H4 (cell line): ENCODE measurements at regions not wholly inside any gene's neighbourhood (a gene's known extent, or its start where the extent isn't known, plus 50 kb on each side); places are given as distances from the start of the nearest gene placed in this dataset.

ENCODE experiments used
- DNase-seq: peaks from one replicate; pipeline ENCODE4 v3.0.0-alpha.2; 2015; ENCODE audit warnings: low spot score

- DNase-seq = no peak
These were observed 184.2 kb downstream of the EFNB2 start for GRCh38 chr13:106351251-106351650.

DNA sequence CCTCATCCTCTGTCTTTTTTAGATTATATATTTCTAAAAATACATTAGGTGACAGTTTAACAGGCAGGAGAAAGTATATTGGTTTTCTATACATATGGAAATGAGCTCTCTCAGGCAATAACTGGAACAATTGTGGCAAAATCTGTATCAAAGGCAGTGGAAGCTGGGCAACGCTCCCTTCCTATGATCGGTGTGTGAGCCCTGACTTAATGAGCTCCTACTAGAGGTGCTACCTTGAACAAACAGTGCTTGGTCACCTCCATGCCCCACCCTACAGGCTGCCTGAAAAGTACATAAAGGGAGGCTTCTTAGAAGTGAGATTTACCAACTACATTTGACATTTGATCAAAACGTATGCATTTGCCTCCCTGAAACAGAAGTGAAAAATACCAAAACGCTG lies 185.3 kb downstream of the EFNB2 start:
- no peak for DNase-seq

DNA sequence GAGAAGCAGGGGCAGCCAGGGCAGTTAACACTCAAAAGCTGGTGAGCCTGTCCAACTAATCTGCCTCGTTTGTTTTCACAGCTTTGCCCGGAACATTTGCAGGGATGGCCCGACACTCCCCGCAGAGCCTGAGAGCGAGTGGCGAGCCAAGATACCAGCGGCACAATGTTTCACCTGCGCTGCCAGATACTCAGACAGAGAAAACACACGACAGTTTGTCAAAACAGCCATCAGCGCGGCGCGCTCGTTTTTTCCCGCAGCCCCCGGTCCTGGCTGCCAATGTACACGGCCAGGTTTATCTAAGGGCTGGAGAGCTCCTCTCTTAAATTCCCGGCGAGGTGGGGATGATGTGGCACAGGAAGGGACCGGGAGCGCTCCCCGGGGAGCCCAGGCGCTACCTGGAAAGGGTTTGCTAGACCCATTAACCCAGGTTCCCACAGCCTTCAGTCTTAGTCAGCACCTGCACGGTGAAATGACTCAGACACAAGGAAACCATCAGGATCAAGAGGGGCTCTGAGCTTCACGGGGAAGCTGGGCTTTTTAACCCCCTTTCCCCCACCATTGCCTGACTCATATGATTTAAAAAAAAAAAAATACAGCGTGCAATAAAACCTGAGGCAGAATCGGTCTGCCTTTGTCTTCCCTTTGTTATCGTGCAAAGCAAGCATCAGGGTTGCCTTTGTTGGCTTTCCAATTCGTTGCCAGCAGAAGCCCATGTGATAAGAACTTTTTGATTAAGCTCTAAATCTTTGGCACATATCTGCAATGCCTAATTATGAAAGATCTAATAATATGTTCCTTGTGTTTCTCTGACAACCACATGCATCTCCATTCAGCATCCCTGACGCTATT lies 186.2 kb downstream of the EFNB2 start:
- no peak for DNase-seq

DNA sequence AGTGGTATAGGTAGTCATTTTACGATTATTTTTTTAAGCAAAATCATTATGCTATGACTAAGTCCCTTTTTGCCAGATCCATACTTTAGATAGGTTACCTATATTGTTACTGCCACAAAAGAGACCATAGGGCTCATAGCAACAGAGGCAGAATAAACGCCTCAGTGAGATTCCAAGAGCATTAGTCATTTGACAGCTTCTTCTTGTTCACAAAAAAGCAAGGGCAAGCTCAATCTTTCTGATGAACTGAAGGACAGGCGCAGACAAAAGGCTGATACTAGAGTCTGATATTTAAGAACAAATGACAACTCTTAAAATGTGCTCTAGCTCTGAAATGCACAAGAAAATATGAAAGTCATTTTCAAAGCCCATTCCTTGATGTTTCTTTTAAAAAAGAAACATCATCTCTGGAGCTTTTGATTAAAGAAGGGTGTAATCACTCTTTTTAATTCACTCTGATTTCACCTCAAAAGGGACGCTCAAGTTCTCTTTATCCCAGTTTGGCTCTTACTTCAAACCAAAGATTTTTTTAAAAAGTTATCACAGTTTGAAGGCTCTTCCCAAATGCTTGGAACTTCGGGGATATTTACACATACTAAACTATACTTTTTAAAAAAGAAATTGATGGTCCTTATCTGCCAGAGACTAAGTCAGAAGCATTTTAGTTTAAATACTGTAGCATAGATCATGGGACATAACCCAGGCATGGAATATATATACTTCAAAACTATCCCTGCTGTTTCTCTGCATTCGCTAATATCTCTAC lies 187.2 kb downstream of the EFNB2 start:
- DNase-seq = no peak

- no peak for DNase-seq
These were observed 191.1 kb downstream of the EFNB2 start for GRCh38 chr13:106344342-106344741.

- DNase-seq = no peak
These were observed 191.6 kb downstream of the EFNB2 start for GRCh38 chr13:106343836-106344235.

DNA sequence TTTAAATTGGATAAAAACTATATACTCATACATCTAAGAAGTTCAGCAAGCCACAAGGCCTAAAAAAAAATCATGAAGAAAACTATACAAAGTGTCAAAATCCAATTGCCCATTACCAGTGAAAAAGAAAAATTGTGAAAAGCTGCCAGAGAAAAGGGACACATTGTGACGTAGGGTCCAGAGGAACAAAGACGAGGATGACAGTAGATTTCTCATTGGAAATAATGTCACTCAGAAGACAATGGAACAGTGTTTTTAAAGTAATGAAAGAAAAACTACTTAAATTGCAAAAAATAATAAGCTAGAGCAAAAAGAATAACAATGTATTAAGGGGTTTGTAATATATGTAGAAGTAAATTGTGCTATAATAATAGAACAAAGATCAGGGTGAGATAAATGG lies 195.2 kb downstream of the EFNB2 start:
- DNase-seq = no peak

DNA sequence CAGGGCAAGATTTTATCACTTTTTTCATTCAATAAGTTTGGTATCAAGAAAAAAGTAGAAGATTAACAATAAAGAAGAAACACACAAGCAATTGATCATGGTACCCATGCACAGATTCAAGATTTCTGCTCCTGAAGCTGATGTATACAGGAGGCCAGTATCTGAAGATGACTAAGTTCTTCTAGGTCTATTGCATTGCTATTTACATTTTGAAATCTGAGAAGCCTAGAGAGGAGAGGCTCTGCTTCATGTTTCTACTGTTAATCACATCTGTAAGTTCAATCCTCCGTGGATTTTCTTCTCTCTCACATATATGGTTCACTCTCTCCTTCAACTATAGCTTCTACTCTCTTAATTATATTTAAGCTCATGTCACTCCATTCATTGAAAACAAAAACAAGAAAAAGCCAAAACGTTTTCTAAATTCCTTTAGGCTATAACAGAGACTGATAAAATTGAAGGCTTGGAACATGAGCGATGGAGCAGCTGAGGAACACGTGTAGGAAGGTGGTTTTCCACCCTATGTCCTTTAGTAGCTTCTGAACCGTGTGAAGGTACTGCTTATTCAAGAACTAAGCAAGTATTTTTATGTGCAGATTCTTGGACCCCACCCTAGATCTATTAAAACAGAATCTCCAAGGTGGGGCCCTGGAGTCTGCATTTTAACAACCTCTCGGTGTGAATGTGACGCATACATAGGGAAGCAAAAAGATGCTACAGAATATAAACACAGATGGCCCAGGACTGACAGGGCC lies 198.2 kb downstream of the EFNB2 start:
- no peak for DNase-seq

DNA sequence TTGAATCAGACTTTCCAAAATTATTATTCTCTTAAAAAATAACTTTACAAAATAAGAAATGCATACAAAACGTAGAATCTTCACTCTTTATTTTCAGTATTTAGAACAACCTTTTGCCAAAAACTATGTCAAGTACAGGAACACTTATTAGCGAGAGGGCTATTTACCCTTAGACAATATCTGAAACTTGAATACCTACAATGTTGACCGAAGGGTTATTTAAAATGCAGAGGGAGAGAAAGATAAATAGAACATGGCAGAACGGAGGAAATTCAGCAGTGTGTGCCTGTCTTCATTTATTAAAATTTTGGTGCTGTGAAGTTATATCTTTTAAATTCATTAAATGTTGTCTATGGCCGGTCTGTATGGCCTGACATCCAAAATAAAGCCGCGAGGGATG lies 198.8 kb downstream of the EFNB2 start:
- no peak for DNase-seq

GRCh38 chr13:106332621-106333020 lies 202.8 kb downstream of the EFNB2 start:
- DNase-seq = no peak

DNA sequence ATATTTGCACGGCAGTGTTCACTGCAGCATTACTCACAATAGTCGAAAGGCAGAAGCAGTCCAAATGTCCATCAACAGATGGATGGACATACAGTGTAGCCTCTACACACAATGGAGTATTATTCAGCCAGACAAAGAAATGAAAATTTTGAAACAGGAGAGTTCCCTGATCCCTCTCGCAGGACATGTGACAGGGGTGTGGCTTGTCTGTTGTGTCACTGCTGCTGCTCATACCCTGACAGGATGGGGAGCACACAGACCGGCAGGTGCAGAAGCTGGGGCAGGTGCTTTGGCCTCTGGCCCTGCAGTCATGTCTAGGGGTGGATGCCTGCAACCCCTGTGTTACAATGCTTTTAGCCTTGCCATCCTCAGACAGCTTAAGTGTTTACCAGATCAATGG lies 204.3 kb downstream of the EFNB2 start:
- DNase-seq = no peak

GRCh38 chr13:106329941-106330340 lies 205.5 kb downstream of the EFNB2 start:
- no peak for DNase-seq

DNA sequence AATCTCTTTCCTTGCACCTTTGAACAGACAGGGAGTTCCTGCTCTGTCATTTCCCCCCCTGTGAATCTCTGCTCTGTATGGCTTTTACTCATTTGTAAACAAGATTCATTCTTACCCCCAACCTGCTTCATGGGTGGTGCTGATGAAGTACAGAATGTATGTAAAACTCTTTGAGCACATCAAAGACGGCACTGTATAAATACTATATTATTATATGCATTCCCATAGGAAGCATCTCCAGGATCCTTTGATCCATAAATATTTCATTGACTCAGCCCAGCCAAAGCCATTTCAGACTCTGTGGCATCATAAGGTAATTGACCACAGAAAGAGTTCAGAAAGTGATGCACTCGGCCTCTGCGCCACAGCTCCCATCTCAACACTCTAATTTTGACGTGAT lies 208.7 kb downstream of the EFNB2 start:
- DNase-seq = no peak

DNA sequence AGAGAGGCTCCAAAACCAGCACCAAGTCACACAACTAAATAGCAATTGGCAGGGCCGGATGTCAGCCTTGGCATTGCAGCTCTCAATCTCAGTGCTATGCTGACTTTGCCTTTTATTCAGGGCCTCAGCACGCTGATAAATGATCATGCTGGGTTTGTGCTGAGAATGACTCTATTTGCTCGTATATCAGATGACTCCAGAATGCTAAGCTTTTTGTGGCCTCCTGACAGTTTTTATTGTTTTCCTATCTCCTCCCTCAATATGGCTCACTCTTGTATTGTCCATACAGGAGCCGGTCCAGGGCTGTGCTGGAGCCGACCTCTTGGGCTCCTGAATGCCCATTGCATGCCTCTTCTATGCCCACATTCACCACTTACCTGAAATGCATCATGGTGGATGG lies 211.0 kb downstream of the EFNB2 start:
- no peak for DNase-seq

DNA sequence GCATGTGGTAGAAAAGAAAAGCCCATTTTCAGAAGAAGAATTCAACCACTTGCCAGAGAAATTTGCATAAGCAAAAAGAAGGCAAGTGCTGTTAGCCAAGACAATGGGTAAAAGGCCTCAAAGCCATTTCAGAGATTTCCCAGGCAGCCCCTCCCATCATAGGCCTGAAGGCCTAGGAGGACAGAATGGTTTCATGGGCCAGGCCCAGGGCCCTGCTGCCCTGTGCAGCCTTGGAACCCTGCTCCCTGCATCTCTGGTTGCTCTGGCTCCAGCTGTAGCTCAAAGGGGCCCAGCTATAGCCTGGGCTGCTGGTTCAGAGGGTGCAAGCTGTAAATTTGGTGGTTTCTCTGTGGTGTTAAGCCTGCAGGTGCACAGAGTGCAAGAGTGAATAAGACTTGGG lies 212.8 kb downstream of the EFNB2 start:
- DNase-seq = no peak

GRCh38 chr13:106318941-106319411 lies 216.5 kb downstream of the EFNB2 start:
- peak; percentile 82 for DNase-seq

DNA sequence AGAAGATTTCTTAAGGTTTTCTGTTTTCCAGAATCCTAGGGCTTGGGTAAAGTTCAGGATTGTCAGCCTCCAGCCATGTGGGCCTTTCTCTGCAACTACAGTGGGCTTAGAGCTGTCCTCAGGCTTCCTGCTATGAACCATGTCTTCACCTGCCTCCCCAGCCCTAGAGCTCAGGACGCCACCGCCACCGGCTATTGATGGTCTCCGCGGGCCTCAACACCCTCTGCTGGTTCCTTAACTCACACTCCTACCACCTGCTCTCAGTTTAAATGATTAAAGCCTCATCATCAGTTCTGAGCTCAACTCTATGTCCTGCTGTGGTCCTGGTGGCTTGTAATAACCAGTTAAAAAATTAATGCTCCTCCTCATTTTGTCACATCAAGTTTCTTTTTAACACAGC lies 221.0 kb downstream of the EFNB2 start:
- no peak for DNase-seq

DNA sequence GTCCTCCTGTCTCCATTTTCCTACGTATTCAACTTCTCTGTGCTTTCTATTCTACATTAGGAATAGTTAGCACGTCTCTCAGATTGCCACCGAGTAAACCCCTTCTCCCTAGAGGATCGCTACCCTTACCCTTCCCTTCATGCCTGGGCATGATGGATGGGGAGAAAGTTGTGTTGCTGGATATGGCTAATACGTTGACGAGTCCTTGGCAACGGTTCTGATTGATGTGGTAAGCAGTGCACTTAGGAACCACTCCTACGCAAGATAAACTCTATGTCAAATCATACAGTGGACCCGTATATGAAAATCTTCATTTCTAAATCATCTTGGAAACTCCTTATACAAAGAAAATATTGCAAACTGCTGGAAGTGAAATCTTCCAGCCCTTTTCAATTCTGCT lies 224.5 kb downstream of the EFNB2 start:
- no peak for DNase-seq

GRCh38 chr13:106310291-106310865 lies 225.1 kb downstream of the EFNB2 start:
- DNase-seq = no peak

DNA sequence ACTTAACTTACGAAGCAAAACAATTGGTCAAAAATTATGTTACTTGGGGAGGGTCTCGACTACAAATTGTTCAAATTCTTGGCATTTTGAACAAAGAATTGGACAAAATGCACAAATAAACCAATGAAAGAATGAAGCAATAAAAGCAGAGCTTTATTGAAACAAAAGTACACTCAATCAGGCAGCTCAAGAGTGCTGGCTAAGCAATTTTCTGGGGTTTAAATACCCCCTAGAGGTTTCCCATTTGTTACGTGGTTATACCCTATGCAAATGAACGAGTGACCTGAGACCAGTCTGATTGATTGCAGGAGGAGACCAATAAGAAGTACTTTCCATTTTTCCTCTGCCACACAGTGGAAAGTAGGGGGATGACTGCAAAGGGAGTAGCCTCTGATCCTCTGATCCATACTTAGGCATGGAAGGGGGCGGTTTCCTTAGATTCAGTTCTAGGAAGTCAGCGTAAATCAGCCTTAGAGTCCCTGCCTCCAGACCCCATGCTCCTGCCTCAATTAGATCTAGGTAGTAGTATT lies 228.6 kb downstream of the EFNB2 start:
- DNase-seq = no peak

GRCh38 chr13:106302843-106303242 lies 232.6 kb downstream of the EFNB2 start:
- no peak for DNase-seq

GRCh38 chr13:106302011-106302410 lies 233.5 kb downstream of the EFNB2 start:
- DNase-seq = no peak
